ENCODE measurements at regions not wholly inside any gene's neighbourhood (a gene's known extent, or its start where the extent isn't known, plus 50 kb on each side); places are given as distances from the start of the nearest gene placed in this dataset.
"Not testable (repeated sequence)": the region's sequence is repeated elsewhere in the genome, so short reads cannot be mapped to it uniquely, and the experiment has no call there.

DNA sequence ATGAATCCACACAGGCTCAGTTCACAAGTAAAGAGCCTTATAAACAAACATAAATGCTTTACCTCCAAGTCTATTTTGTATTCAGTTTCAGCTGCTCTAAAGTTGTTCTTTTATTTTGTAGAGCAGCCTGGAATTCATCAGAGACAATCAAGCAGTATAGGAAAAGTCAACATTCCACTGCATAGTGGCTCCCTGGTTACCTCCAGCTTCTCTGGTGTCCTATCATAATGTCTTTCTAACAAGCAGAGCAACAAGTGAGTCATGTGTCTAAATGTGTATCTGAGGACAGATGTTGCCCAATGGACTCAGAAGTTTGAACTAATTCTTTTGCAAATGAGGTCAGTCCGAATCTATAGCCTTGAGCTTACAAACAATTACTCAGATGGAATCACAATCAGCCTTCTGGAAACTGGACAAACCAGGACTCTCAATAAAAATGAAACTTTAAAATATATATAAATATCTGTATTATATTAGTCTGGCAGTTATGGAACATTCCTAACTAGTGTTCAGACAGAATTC is 292.0 kb upstream of the TOM1L1 start:
- Histone ChIP-seq H3K27ac (ENCODE audit: low read length) (no peak overlapping the region), H2AFZ (ENCODE audit: low read length) (no peak overlapping the region), H3K9me2 (replicated peaks; ENCODE audit: insufficient read depth, low read length) (no peaks in the 10 kb centered on the region), H3K79me2 (ENCODE audit: low read length) (no peaks in the 10 kb centered on the region), H3K27me3 (ENCODE audit: low read length) (no peaks in the 10 kb centered on the region), H3K4me2 (ENCODE audit: low read depth, low read length, poor library complexity, severe bottlenecking) (no peak overlapping the region), H3K4me3 (ENCODE audit: low read length) (no peak overlapping the region), H3K36me3 (ENCODE audit: insufficient read depth, low read length) (no peaks in the 10 kb centered on the region), H3K9ac (ENCODE audit: low read length) (no peak overlapping the region), H3K4me1 (ENCODE audit: low read length) (no peaks in the 10 kb centered on the region), H3K9me3 (ENCODE audit: low read length) (peaks cover 28% of the 10 kb centered on the region), H4K20me1 (ENCODE audit: insufficient read depth, low read depth, low read length) (no peaks in the 10 kb centered on the region)
- no peak for DNase-seq

GRCh38 chr17:54620399-54620978 is 280.2 kb upstream of the TOM1L1 start:
- Histone ChIP-seq H3K4me2 (ENCODE audit: low read depth, low read length, poor library complexity, severe bottlenecking) (no peak overlapping the region), H3K9me2 (replicated peaks; ENCODE audit: insufficient read depth, low read length) (no peaks in the 10 kb centered on the region), H3K27me3 (ENCODE audit: low read length) (no peaks in the 10 kb centered on the region), H3K27ac (ENCODE audit: low read length) (no peak overlapping the region), H3K4me1 (ENCODE audit: low read length) (no peaks in the 10 kb centered on the region), H2AFZ (ENCODE audit: low read length) (no peak overlapping the region), H3K9me3 (ENCODE audit: low read length) (no peaks in the 10 kb centered on the region; the same call in 1 of the 2 replicates), H3K4me3 (ENCODE audit: low read length) (no peak overlapping the region), H4K20me1 (ENCODE audit: insufficient read depth, low read depth, low read length) (no peaks in the 10 kb centered on the region), H3K36me3 (ENCODE audit: insufficient read depth, low read length) (no peaks in the 10 kb centered on the region), H3K9ac (ENCODE audit: low read length) (no peak overlapping the region), H3K79me2 (ENCODE audit: low read length) (no peaks in the 10 kb centered on the region)
- DNase-seq = no peak

- no peaks in the 10 kb centered on the region for H3K36me3 ChIP-seq (ENCODE audit: insufficient read depth, low read length)
- no peak overlapping the region for H2AFZ ChIP-seq (ENCODE audit: low read length)
- H3K79me2 ChIP-seq (ENCODE audit: low read length) = no peaks in the 10 kb centered on the region
- DNase-seq = no peak
- no peaks in the 10 kb centered on the region for H3K27me3 ChIP-seq (ENCODE audit: low read length)
- no peaks in the 10 kb centered on the region for H3K4me1 ChIP-seq (ENCODE audit: low read length)
- H3K27ac ChIP-seq (ENCODE audit: low read length) = no peak overlapping the region
- no peaks in the 10 kb centered on the region for H3K9me3 ChIP-seq (ENCODE audit: low read length)
- H3K9me2 ChIP-seq (replicated peaks; ENCODE audit: insufficient read depth, low read length) = no peaks in the 10 kb centered on the region
- no peaks in the 10 kb centered on the region for H4K20me1 ChIP-seq (ENCODE audit: insufficient read depth, low read depth, low read length)
- no peak overlapping the region for H3K4me3 ChIP-seq (ENCODE audit: low read length)
- no peak overlapping the region for H3K4me2 ChIP-seq (ENCODE audit: low read depth, low read length, poor library complexity, severe bottlenecking)
- no peak overlapping the region for H3K9ac ChIP-seq (ENCODE audit: low read length)
Measured at GRCh38 chr17:54623746-54624145, 276.9 kb upstream of the TOM1L1 start.

DNA sequence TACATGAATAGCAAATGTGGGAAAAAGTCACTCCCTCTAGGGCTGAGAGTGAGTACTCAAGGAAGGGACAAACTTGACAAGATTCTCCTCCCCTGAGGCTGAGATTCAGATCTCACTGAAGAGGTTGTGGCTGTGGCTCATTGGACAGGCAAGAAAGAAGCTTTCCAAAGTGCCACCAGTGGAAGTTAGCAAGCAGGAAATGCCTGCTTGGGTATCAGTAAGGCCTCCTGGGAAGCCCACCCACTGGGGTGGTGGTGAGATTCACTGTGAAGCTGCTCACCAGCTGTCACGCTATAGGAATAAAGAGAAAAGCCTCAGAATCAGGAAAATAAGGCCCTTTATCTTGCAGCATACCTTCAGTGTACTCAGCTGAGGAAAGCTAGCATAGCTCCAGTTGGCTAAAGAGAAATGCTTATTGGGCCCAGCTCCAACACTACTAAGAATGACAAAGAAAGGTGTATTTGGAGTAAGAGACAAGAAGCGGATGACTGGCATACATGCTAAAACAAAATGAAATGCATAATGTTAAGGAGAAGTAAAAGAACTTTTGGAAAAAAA is 274.4 kb upstream of the TOM1L1 start:
- no peaks in the 10 kb centered on the region for H3K9me2 ChIP-seq (replicated peaks; ENCODE audit: insufficient read depth, low read length)
- no peak overlapping the region for H3K9ac ChIP-seq (ENCODE audit: low read length)
- H2AFZ ChIP-seq (ENCODE audit: low read length) = no peak overlapping the region
- no peak for DNase-seq
- H3K4me2 ChIP-seq (ENCODE audit: low read depth, low read length, poor library complexity, severe bottlenecking) = no peak overlapping the region
- no peak overlapping the region for H3K27ac ChIP-seq (ENCODE audit: low read length)
- H3K4me3 ChIP-seq (ENCODE audit: low read length) = no peak overlapping the region
- no peaks in the 10 kb centered on the region for H3K79me2 ChIP-seq (ENCODE audit: low read length)
- no peaks in the 10 kb centered on the region for H4K20me1 ChIP-seq (ENCODE audit: insufficient read depth, low read depth, low read length)
- no peaks in the 10 kb centered on the region for H3K9me3 ChIP-seq (ENCODE audit: low read length)
- no peaks in the 10 kb centered on the region for H3K4me1 ChIP-seq (ENCODE audit: low read length)
- no peaks in the 10 kb centered on the region for H3K27me3 ChIP-seq (ENCODE audit: low read length)
- no peaks in the 10 kb centered on the region for H3K36me3 ChIP-seq (ENCODE audit: insufficient read depth, low read length)

GRCh38 chr17:54639426-54639825 is 261.2 kb upstream of the TOM1L1 start:
- not testable (repeated sequence) for H3K9me3 ChIP-seq (ENCODE audit: low read length); H3K4me2 ChIP-seq (ENCODE audit: low read depth, low read length, poor library complexity, severe bottlenecking); H3K9ac ChIP-seq (ENCODE audit: low read length); H3K4me3 ChIP-seq (ENCODE audit: low read length); H3K4me1 ChIP-seq (ENCODE audit: low read length); H3K79me2 ChIP-seq (ENCODE audit: low read length); H4K20me1 ChIP-seq (ENCODE audit: insufficient read depth, low read depth, low read length); H2AFZ ChIP-seq (ENCODE audit: low read length); H3K9me2 ChIP-seq (replicated peaks; ENCODE audit: insufficient read depth, low read length); H3K27ac ChIP-seq (ENCODE audit: low read length); H3K27me3 ChIP-seq (ENCODE audit: low read length); H3K36me3 ChIP-seq (ENCODE audit: insufficient read depth, low read length); DNase-seq

GRCh38 chr17:54662978-54663876 is 237.4 kb upstream of the TOM1L1 start:
- no peaks in the 10 kb centered on the region for H3K36me3 ChIP-seq (ENCODE audit: insufficient read depth, low read length)
- H3K79me2 ChIP-seq (ENCODE audit: low read length) = no peaks in the 10 kb centered on the region
- H3K4me2 ChIP-seq (ENCODE audit: low read depth, low read length, poor library complexity, severe bottlenecking) = no peak overlapping the region
- no peaks in the 10 kb centered on the region for H3K27me3 ChIP-seq (ENCODE audit: low read length)
- DNase-seq = no peak
- H4K20me1 ChIP-seq (ENCODE audit: insufficient read depth, low read depth, low read length) = no peaks in the 10 kb centered on the region
- no peak overlapping the region for H3K9ac ChIP-seq (ENCODE audit: low read length)
- no peak overlapping the region for H3K4me3 ChIP-seq (ENCODE audit: low read length)
- peaks cover 18% of the 10 kb centered on the region for H3K9me3 ChIP-seq (ENCODE audit: low read length)
- no peaks in the 10 kb centered on the region for H3K9me2 ChIP-seq (replicated peaks; ENCODE audit: insufficient read depth, low read length)
- H3K4me1 ChIP-seq (ENCODE audit: low read length) = no peaks in the 10 kb centered on the region
- no peak overlapping the region for H3K27ac ChIP-seq (ENCODE audit: low read length)
- no peak overlapping the region for H2AFZ ChIP-seq (ENCODE audit: low read length)

DNA sequence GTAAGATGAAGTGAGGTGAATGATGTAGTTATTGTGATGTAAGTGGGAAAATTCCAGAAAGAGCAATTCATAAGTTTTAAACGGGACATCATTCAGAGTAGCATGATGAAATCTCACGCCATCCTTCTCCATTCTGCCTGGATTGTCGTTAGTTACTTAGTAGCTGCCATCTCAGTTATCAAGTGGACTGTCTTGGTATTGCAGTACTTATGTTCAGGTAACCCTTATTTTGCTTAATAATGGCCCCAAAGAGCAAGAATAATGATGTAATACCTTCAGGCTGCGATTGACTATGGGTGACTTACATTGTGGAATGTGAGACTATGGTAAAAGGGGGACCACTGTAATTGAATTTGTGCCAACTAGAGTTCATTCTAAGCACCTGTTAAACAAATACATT is 234.1 kb upstream of the TOM1L1 start:
- peaks cover 18% of the 10 kb centered on the region for H3K9me3 ChIP-seq (ENCODE audit: low read length)
- no peaks in the 10 kb centered on the region for H4K20me1 ChIP-seq (ENCODE audit: insufficient read depth, low read depth, low read length)
- no peak overlapping the region for H3K4me2 ChIP-seq (ENCODE audit: low read depth, low read length, poor library complexity, severe bottlenecking)
- H3K9me2 ChIP-seq (replicated peaks; ENCODE audit: insufficient read depth, low read length) = no peaks in the 10 kb centered on the region
- H3K9ac ChIP-seq (ENCODE audit: low read length) = no peak overlapping the region
- no peak overlapping the region for H2AFZ ChIP-seq (ENCODE audit: low read length)
- no peak overlapping the region for H3K4me3 ChIP-seq (ENCODE audit: low read length)
- no peaks in the 10 kb centered on the region for H3K36me3 ChIP-seq (ENCODE audit: insufficient read depth, low read length)
- no peak for DNase-seq
- no peak overlapping the region for H3K27ac ChIP-seq (ENCODE audit: low read length)
- no peaks in the 10 kb centered on the region for H3K27me3 ChIP-seq (ENCODE audit: low read length)
- no peaks in the 10 kb centered on the region for H3K4me1 ChIP-seq (ENCODE audit: low read length)
- no peaks in the 10 kb centered on the region for H3K79me2 ChIP-seq (ENCODE audit: low read length)

DNA sequence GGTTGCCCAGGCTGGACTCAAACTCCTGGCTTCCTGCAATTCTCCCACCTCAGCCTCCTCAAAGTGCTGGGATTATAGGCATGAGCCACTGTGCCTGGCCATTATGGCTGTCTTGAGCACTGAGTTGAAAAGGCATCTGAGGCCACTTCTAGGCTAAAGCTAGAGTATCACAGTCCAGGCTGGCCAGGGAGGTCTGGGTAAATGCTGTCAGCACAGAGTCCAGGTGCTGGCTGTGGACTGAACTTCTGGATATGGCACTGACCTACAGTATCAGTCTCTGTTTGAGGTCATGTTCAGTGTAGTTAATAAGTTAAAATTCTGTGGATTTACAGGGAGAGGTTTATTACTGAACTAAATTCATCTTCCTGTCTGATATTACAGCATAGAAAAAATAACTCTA is 222.5 kb upstream of the TOM1L1 start:
- Histone ChIP-seq H3K4me2 (ENCODE audit: low read depth, low read length, poor library complexity, severe bottlenecking) (no peak overlapping the region), H3K9me2 (replicated peaks; ENCODE audit: insufficient read depth, low read length) (no peaks in the 10 kb centered on the region), H3K9ac (ENCODE audit: low read length) (no peak overlapping the region), H3K36me3 (ENCODE audit: insufficient read depth, low read length) (no peaks in the 10 kb centered on the region), H3K4me3 (ENCODE audit: low read length) (no peak overlapping the region), H3K4me1 (ENCODE audit: low read length) (no peaks in the 10 kb centered on the region), H3K9me3 (ENCODE audit: low read length) (no peaks in the 10 kb centered on the region; the same call in 1 of the 2 replicates), H4K20me1 (ENCODE audit: insufficient read depth, low read depth, low read length) (no peaks in the 10 kb centered on the region), H3K27ac (ENCODE audit: low read length) (no peak overlapping the region), H3K27me3 (ENCODE audit: low read length) (no peaks in the 10 kb centered on the region), H3K79me2 (ENCODE audit: low read length) (no peaks in the 10 kb centered on the region), H2AFZ (ENCODE audit: low read length) (no peak overlapping the region)
- no peak for DNase-seq
